GM21786 (cell line): ENCODE measurements at regions not wholly inside any gene's neighbourhood (a gene's known extent, or its start where the extent isn't known, plus 50 kb on each side); places are given as distances from the start of the nearest gene placed in this dataset.

Source experiments
- ATAC-seq: cut with Tn5 transposase; IDR thresholded peaks from one replicate; pipeline ENCODE4 v1.9.1; 2021; ENCODE audit not compliant: unreplicated experiment

DNA sequence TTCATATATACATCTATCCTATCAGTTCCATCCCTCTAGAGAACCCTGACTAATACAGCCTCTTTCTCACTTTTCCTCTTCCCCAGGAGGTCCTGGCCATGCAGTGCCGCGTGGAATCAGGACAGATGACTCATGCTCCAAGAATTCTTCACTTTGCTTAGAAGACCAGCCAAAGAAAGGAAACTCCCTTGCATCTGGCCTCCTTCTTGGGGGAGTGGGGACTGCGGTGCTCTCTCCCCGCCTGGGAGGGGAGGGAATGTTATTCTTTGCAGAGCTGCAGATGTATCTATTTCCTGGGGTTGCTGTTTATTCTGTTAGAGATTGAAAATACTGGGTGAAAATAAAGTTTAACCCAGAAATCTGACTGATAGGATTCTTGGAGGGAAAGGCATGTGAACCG, 111.5 kb upstream of the SH3BP4 start:
- ATAC-seq, result no peak

DNA sequence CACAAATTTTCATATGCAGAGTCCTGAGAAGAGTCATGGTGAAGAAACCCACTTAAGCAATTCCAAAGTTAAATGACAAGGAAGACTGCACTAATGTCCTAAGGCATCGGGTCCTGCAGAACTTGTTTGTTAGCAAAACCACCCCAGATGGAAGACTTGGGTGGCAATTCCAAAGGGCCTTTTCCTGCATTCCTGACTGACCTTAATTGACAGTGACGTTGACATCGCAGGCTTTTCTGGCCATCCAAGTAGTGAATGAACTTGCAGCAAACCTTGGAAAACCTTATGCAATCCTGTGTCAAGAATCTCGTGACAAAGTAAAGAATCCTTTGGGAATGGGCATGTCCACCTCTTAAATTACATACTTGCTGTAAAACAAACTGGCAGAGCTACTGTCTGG, 112.5 kb upstream of the SH3BP4 start:
- ATAC-seq, result no peak

DNA sequence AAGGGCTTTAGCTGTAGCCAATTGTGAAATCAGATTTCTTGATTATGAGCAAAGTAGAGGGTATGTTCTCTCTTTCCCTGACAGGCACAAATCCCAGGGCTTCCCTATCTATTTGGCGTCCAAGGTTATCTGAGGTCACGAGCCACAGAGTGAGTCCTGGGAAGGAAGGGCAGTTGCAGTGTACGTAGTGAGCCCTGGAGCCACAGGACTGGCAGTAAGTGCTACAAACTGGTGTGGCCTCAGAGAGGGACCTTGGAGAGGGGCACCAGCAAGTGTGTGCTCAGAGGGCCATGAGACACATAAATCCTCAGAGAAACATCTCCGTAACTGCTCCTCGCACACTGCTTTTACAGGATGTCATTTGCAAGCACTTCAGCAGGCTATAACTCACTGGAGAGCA, 115.5 kb upstream of the SH3BP4 start:
- no peak for ATAC-seq

DNA sequence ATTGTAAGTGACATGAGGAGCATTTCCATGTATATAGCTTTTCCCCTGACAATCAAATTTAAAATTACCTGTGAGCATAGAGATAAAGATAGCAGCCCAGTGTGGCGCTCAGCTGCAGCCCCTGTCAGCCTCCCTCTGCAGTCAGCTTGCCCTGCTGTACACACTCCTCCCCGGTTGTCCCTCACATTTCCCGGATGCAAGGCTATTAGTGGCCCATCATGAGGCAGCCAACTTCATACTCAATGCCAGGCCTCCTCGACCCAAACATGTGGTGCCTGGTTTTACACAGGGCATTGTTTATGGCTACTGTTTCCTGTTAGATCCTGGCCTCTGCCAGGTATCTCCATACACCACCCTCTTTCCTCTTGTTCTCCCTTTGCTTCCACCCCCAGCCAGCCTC, 116.1 kb upstream of the SH3BP4 start:
- no peak for ATAC-seq

DNA sequence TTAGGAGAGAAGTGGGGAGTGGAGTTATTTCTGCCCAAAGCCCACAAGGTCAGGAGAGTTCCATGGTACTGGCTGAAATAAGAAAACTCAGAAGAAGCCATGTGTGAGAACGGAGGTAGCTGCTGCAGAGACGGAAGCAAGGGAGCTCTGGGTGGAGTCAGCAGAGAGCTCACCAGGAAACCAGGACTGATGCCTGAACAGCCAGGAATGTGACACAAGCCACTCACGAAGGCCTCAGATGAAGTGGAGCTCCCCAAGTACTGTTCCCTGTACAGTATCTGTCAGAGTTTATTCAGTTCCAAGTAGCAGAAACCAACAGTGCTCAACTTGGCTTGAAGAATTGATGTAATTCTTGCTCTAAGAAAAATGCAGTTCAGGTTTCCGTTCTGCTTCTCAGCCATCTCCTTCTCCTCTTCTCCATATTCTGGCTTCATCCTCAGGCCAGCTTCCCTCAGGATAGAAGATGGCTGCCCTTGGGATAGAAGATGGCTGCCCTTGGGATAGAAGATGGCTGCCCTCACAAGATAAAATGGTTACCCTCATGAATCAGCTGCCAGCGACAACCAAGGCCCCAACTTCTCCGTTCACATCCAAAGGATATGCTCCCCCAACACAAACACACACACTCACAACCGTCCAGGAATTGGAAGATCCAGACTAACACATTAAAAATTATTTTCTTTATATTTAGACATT, 117.4 kb upstream of the SH3BP4 start:
- no peak for ATAC-seq

DNA sequence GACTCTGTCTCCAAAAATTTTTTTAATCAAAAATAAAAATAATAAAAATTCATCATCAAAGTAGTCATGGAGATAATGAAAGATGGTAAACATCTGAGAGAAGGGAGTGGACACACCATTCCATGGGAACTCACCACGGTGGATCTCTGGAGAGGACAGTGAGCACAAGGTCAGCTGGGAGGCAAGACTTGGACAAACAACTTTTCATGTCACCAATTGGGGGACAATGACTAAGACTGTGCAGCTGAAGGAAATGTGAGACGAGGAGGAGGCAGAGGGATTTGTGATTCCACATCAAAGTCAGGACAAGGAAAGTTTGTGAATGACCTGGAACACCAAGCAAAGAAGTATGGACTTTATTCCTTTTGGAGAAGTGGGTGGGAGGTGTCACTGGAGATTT, 121.0 kb upstream of the SH3BP4 start:
- ATAC-seq, result no peak

DNA sequence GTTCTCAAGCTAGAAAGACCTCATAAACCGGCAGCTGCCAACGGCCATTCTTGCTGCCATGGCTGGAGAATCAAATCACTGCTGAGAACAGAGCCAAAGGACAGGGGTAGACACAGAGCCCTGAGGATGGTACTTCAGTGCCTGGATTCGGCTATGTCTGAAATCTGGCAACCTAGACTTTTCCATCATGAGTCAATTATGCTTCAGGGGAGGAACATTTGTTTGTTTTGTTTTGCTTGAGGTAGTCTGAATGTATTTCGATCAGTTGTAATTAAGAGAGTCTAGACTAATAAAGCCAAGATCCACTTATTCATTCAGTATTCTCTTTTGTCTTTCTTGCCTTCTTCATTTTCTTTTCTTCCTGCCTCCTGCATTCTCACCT, 122.8 kb upstream of the SH3BP4 start:
- ATAC-seq, result no peak

DNA sequence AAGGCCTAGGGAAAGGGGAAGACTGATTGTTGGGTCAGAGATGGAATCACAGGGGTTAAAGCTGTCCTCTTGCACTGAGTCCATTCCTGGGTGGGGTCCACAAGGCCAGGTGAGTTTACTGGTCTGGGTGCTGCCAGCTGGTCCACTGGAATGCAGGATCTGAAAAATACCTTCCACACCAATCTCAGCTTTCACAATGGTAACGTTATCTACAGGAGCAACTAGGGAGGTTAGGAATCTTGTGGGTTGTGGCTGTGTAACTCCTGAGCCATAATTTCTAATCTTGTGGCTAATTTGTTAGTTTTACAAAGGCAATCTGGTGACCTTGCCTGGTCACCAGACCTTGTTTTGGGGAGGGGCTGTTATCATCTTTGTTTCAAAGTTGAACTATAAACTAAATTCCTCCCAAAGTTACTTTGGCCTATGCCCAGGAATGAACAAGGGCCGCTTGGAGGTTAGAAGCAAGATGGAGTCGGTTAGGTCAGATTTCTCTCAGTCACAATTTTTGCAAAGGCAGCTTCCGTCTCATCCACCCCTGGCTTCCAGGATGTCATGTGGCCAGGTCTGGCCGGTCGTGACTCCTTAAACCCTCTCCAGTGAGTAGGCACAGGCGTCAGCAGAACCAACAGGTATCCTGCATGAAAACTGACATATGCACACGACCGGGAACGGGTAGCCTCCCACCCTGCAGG, 123.3 kb upstream of the SH3BP4 start:
- no peak for ATAC-seq

DNA sequence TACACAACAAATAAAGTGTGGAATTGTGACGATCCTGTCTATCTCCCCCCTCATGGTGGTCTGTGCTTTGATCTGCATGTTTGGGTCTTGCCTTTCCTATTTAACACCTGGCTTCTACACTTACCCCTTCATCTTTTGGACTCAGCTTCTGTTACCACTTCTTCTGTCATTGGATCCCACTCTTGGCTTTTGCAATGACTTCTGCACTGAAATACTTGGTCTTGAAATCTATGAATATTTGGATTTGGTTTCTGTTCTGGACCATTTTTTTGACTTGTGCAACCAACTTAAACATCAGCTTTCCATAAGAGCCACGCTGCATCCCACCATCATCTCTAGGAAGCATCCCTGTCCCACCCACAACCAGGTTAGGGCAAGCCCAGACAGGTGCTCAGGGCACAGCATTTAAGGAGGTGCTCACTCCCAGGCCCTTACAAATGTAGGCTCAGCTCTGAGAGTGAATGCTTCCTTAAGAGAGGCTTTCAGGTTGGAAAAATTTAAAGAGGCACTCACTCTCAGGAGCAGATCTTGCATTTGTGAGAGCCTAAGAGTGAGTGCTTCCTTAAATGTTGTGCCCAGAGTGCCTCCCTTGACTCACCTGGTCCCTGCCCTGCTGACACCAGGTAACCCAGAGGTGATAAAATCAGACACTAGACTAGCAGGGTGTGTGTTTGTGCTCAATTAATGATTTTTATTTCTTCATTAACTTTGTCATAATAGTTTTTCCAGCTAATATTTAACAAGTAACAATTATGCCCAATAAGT, 124.5 kb upstream of the SH3BP4 start:
- ATAC-seq, result no peak

DNA sequence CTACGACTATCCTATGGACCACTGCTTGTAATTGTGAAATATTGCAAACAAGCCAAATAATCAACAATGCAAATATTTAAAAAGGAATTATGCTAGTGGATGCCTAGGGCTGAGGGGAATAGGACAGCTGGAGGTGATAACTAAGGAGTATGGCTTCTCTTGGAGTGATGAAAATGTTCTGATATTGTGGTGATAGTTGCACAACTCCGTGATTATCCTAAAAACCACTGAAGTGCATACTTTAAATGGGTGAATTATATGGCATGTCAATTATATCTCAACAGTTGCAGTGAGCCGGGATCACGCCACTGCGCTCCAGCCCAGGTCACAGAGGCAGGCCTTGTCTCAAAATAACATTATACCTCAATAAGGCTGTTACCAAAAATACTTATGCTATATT, 125.1 kb upstream of the SH3BP4 start:
- no peak for ATAC-seq

DNA sequence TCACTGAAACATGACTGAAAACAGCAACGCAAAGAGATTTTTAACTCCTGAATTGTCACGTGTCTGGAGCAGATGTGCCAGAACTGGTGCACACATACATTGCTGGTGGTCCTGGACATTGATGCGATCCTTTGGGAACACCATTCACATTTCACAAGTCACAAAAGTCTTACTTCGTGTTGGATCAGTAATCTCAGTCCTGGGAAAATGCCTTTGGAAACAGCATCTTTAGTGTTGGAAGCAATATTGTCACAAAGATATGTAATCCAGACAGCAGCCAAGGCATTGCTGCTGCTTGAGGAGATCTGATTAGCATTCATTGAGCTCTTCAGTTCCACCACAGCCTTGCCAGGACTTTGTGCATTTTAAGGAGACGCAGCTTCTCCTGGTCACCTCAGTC, 126.2 kb upstream of the SH3BP4 start:
- ATAC-seq, result no peak

DNA sequence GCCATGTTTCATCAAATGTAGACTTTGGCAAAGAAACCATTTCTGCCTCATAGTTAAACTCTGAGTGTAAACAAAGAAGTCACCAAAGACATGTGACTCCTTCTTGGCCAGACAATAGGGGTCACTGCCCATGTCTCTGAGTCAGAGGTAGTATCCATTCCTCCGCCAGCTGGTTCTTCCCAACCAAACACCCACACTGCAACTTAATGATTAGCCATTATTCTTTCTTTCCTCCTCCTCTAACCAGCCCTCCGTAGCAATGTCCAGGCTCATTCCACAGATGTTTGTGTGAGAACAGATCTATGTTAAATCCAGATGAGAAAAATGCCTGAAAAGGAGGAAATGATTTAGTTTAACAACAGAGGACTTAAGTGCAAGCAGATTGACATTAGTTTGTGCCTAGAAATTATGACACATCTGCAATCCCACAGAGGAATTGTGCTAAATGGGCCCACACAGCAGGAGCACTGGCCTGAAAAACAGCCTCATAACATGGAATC, 127.9 kb upstream of the SH3BP4 start:
- ATAC-seq, result no peak

DNA sequence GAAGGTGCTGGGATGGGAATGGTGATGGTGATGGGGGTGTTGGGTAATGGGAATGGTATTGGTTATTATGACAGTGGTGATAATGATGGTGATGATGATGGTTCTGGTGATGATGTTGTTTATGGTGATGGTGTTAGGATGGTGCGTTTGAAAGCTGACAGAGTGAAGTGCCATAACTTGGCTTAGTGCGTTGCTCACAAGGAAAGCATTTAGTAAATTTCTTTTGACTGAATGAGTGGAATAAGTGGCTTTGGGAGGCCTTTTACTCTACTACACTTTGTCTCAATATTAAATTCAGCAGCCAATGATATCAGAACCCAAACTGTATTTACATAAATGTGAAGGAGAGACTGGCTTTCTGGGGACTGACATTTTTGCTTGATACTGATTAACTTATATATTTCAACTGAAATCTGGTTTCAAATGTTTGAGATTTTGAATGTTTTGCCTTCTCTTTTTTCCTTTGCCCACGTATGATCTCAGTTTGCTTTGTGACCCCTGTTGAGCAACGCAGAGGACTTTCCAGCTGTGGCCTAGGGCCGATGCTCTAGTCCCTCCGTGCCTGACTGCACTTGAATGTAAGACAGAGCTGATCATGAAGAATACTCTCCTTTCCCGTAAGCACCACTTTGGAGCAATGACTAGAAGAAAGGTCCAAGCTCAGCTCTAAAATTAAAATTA, 128.5 kb upstream of the SH3BP4 start:
- ATAC-seq, result no peak

DNA sequence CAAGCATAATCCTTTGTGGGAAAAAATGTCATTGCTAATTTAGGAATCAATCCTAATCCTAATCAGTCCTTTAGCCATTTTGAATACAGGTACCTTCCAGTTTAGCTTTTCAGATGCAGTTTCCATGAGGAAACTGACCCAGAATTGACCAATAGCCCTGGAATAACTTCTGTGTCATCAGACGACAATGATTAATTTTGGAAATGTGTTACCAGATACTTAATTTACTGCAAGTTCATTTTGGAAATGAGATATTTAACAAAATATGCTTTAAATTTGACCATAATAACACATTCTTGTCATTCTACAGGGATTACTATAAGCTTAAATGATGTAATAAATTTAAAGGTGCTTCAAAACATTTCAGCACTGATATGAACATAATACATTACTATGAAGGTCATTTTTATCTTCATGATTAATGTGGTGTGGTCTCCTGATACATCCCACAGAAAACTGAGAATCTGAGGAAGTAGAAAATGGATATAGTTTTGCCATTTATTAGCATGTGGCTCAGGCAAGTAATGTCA, 129.8 kb upstream of the SH3BP4 start:
- ATAC-seq, result no peak

DNA sequence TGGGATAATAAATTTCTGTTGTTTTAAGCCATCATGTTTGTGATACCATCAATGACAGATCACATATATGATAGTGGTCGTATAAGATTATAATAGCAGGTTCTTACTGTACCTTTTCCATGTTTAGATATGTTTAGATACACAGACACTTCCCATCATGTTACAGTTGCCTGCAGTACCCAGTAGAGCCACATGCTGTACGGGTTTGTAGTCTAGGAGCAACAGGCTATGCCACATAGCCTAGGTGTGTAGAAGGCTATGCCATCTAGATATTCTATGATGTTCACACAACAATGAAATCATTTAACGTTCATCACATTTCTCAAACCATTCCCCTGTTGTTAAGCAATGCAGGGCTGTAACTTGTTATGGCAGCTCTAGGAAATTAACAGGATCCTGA, 132.9 kb upstream of the SH3BP4 start:
- ATAC-seq, result no peak

DNA sequence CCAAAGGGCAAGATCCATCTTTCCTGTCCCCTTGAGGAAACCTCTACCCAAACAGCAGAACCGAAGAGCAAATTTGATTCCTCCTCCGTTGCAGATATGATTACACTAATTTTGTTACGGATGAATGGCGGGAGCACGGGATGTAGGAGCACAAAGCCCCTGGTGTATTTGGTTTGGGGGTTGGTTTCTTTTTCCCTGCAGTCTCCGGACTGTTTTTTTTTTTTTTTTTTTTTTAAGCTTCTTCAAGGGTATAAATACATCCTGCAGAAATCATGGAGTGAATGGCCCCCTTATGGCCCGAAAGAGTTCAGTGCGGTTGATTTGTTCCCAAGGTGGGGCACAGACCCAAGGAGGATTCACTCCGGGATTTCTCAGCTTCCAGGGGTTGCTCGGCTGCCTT, 135.3 kb upstream of the SH3BP4 start:
- ATAC-seq, result no peak

DNA sequence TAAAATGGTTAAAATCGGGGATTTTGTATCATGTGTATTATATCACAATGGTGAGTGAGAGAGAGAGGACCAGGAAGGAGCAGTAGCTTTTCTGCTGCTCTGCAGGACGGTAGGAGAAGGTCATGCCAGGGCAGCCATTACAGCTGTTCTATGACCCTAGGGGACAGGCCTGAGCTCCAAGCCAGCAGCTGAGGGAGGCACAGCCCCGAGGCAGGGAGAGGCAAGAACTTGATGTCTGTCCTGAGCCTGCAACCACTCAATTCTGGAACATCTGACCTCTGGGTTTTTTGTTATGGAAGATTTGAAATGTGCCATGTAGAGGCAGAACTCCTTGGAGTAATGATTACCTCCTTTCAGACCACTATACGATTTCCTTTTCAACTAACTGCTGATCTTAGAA, 135.8 kb upstream of the SH3BP4 start:
- ATAC-seq, result no peak

DNA sequence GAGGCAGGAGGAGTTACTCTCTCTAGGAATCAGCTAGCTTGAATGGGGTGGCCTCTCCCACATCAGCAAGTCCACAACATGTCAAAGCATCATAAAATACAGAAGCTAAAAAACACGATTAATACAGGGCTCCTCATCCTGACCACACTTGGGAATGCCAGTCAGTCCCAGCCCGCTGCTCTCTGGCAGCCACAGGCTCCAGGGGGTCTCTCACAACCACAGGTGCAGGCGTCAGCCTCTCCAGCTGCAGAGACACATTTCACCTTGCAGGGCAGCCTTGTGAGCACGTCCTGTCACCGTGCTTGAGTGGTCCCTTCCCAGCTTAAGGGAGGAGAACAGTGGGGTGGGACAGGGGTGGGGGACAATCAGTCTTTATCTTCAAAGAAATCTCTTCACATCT, 137.4 kb upstream of the SH3BP4 start:
- ATAC-seq, result no peak

DNA sequence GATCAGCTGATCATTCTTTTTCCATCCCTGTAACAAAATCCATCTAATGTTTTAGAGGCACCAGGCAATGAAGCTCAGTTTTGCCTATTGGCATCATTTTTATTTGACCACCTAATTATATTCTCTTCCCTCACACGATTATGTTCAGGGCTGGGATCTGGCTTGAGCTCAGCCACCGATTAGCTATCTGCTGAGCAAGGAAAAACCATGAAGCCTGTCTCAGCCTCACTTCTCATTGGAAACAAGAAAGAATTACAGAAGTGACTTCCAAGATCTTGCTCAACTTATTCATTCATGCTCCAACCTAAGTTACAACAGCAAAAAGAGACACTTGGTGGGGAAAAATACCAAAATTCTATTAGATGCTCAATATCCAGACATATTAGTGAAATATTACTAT, 139.0 kb upstream of the SH3BP4 start:
- no peak for ATAC-seq

DNA sequence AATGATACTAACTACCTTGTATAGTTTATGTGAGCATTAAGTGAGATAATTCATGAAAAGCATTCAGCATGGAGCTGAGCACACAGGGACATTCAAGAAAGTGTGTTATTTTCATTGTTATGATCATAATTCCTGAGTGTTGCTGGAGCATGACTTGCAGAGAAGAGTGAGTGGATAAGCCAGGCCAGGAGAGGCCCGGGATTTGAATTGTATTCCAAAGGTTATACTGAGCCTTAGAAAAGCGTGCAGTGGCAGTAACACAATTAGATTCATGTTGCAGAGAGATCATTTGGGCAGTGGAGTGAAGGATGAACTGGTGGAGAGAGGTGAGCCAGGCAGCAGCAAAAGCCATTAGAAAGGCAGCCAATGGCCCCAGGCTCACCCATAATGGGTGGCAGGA, 142.9 kb upstream of the SH3BP4 start:
- no peak for ATAC-seq

DNA sequence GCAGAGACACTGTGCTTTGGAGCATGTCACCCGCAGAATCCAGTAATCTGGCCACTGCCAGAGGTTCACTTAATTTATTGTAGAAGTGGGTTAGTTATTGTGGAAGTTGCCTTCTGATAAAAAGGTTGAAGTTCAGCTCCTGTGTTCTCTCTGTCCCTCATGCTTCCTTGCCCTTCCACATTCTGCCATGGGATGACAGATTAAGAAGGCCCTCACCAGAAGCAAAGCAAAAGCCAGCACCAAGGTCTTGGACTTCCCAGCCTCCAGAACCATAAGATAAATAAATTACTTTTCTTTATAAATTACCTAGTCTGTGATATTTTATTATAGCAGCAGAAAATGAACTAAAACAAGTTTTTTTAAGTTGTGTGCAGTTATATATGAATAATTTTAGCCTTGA, 145.0 kb upstream of the SH3BP4 start:
- ATAC-seq, result no peak
